ENCODE measurements at regions not wholly inside any gene's neighbourhood (a gene's known extent, or its start where the extent isn't known, plus 50 kb on each side); places are given as distances from the start of the nearest gene placed in this dataset.

DNA sequence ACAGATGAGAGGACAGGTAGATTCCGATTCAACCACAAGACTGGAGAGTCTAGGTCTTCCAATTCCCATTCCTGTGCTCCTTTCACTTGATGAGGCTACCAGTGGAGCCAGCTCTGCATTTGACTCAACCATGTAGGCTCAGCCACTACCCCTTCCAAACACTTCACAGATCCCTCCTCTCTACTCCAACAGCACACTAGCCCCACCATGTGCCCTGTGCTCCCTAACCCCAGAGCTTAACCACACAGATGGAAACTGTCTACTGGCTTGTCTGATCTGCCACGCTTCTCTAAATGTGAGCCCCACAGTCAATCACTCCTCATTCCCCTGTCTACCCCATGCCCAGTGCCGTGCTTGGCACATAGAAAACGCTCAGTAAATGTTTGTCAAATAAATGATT, 508.2 kb downstream of the CDK5RAP2 start:
- Histone ChIP-seq H3K9me3 (ENCODE audit: control insufficient read depth in 1 of 2, insufficient read depth in 1 of 2, low read depth in 1 of 2, low read length in 2 of 2) (no peaks in the 10 kb centered on the region), H3K4me3 (replicated peaks in 1 of 2; ENCODE audit: low read depth in 1 of 2, low read length in 2 of 2) (no peak overlapping the region), H4K20me1 (ENCODE audit: insufficient read depth) (no peaks in the 10 kb centered on the region), H3K4me1 (ENCODE audit: control insufficient read depth in 1 of 2, insufficient read depth in 2 of 2, low read length in 2 of 2) (no peaks in the 10 kb centered on the region), H3K27ac (ENCODE audit: low read depth, low read length) (no peak overlapping the region), H3K79me2 (ENCODE audit: insufficient read depth, low read length) (no peaks in the 10 kb centered on the region), H3K27me3 (ENCODE audit: insufficient read depth, low read length) (peaks cover 16% of the 10 kb centered on the region), H3K9ac (ENCODE audit: low read length) (no peak overlapping the region), H2AFZ (ENCODE audit: low read depth, low read length, poor library complexity, severe bottlenecking) (no peak overlapping the region), H3K36me3 (ENCODE audit: control insufficient read depth in 1 of 2, insufficient read depth in 2 of 2, low read length in 2 of 2) (no peaks in the 10 kb centered on the region), H3K9me2 (ENCODE audit: insufficient read depth) (no peaks in the 10 kb centered on the region), H3K4me2 (ENCODE audit: low read length) (no peak overlapping the region)
- CTCF ChIA-PET: no interaction called here
- RAD21 ChIA-PET (ENCODE audit: low non-redundant PET in 1 of 2, low total read pairs in 2 of 2, uncharacterized antibody in 2 of 2, unreplicated experiment in 2 of 2): no interaction called here
- POLR2A ChIA-PET: no interaction called here
- ATAC-seq (no peak), DNase-seq (ENCODE audit: low read depth, low spot score) (no peak)
- BruUV-seq (replicated peaks): no TSS peak
- no peak for TF ChIP-seq FOSL1 (IDR thresholded peaks at IDR 0.05; ENCODE audit: low read depth)
- TF ChIP-seq, protein P1, sequence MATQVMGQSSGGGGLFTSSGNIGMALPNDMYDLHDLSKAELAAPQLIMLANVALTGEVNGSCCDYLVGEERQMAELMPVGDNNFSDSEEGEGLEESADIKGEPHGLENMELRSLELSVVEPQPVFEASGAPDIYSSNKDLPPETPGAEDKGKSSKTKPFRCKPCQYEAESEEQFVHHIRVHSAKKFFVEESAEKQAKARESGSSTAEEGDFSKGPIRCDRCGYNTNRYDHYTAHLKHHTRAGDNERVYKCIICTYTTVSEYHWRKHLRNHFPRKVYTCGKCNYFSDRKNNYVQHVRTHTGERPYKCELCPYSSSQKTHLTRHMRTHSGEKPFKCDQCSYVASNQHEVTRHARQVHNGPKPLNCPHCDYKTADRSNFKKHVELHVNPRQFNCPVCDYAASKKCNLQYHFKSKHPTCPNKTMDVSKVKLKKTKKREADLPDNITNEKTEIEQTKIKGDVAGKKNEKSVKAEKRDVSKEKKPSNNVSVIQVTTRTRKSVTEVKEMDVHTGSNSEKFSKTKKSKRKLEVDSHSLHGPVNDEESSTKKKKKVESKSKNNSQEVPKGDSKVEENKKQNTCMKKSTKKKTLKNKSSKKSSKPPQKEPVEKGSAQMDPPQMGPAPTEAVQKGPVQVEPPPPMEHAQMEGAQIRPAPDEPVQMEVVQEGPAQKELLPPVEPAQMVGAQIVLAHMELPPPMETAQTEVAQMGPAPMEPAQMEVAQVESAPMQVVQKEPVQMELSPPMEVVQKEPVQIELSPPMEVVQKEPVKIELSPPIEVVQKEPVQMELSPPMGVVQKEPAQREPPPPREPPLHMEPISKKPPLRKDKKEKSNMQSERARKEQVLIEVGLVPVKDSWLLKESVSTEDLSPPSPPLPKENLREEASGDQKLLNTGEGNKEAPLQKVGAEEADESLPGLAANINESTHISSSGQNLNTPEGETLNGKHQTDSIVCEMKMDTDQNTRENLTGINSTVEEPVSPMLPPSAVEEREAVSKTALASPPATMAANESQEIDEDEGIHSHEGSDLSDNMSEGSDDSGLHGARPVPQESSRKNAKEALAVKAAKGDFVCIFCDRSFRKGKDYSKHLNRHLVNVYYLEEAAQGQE (IDR thresholded peaks at IDR 0.05; ENCODE audit: low read depth): no peak
- TF ChIP-seq SP1 (IDR thresholded peaks at IDR 0.05; ENCODE audit: low read depth): no peak
- no peak for TF ChIP-seq SRF (IDR thresholded peaks at IDR 0.05; ENCODE audit: low read depth)
- TF ChIP-seq TCF7L2 (IDR thresholded peaks at IDR 0.05; ENCODE audit: borderline replicate concordance, extremely low read depth, insufficient read depth, insufficient read length): no peak
- TF ChIP-seq, protein P2, sequence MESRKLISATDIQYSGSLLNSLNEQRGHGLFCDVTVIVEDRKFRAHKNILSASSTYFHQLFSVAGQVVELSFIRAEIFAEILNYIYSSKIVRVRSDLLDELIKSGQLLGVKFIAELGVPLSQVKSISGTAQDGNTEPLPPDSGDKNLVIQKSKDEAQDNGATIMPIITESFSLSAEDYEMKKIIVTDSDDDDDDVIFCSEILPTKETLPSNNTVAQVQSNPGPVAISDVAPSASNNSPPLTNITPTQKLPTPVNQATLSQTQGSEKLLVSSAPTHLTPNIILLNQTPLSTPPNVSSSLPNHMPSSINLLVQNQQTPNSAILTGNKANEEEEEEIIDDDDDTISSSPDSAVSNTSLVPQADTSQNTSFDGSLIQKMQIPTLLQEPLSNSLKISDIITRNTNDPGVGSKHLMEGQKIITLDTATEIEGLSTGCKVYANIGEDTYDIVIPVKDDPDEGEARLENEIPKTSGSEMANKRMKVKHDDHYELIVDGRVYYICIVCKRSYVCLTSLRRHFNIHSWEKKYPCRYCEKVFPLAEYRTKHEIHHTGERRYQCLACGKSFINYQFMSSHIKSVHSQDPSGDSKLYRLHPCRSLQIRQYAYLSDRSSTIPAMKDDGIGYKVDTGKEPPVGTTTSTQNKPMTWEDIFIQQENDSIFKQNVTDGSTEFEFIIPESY (IDR thresholded peaks at IDR 0.05; ENCODE audit: extremely low read depth, insufficient replicate concordance, low read length): no peak
- TF ChIP-seq, protein P3, sequence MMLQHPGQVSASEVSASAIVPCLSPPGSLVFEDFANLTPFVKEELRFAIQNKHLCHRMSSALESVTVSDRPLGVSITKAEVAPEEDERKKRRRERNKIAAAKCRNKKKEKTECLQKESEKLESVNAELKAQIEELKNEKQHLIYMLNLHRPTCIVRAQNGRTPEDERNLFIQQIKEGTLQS (IDR thresholded peaks at IDR 0.05): no peak
- no peak for TF ChIP-seq ELF1 (IDR thresholded peaks at IDR 0.05; ENCODE audit: borderline replicate concordance, low read depth)
- TF ChIP-seq SIN3A (IDR thresholded peaks at IDR 0.05; ENCODE audit: low read depth): no peak
- TF ChIP-seq YY1 (IDR thresholded peaks at IDR 0.05; ENCODE audit: extremely low read depth, insufficient replicate concordance, low read depth, low read length): no peak
- no peak for TF ChIP-seq POLR2AphosphoS5 (IDR thresholded peaks at IDR 0.05; ENCODE audit: low read depth, low read length)
- no peak for TF ChIP-seq CEBPB (IDR thresholded peaks at IDR 0.05; ENCODE audit: low read depth)
- TF ChIP-seq, protein P4, sequence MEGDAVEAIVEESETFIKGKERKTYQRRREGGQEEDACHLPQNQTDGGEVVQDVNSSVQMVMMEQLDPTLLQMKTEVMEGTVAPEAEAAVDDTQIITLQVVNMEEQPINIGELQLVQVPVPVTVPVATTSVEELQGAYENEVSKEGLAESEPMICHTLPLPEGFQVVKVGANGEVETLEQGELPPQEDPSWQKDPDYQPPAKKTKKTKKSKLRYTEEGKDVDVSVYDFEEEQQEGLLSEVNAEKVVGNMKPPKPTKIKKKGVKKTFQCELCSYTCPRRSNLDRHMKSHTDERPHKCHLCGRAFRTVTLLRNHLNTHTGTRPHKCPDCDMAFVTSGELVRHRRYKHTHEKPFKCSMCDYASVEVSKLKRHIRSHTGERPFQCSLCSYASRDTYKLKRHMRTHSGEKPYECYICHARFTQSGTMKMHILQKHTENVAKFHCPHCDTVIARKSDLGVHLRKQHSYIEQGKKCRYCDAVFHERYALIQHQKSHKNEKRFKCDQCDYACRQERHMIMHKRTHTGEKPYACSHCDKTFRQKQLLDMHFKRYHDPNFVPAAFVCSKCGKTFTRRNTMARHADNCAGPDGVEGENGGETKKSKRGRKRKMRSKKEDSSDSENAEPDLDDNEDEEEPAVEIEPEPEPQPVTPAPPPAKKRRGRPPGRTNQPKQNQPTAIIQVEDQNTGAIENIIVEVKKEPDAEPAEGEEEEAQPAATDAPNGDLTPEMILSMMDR (IDR thresholded peaks at IDR 0.05 in 2 of 3, conservative IDR thresholded peaks at IDR 0.05 in 1 of 3; ENCODE audit: borderline replicate concordance in 1 of 3, insufficient read depth in 1 of 3, low read depth in 2 of 3, low read length in 2 of 3): no peak
- TF ChIP-seq POLR2A (IDR thresholded peaks at IDR 0.05; ENCODE audit: borderline replicate concordance, extremely low read depth, insufficient read depth, insufficient read length): no peak
- intact Hi-C loops (cut with micrococcal nuclease): no loop called here

Data from HCT116 (cell line).